GM10266 (cell line): ENCODE measurements at regions not wholly inside any gene's neighbourhood (a gene's known extent, or its start where the extent isn't known, plus 50 kb on each side); places are given as distances from the start of the nearest gene placed in this dataset.

Source experiments
- DNase-seq: peaks from one replicate; pipeline ENCODE4 v3.0.0; 2012; ENCODE audit errors: extremely low spot score
- CTCF ChIP-seq: IDR thresholded peaks from 2 replicates; pipeline ENCODE4 v1.5.1; 2012; ENCODE audit warnings: mild to moderate bottlenecking, low read depth; ENCODE audit not compliant: control insufficient read depth, insufficient read depth; ENCODE audit errors: missing control alignments

DNA sequence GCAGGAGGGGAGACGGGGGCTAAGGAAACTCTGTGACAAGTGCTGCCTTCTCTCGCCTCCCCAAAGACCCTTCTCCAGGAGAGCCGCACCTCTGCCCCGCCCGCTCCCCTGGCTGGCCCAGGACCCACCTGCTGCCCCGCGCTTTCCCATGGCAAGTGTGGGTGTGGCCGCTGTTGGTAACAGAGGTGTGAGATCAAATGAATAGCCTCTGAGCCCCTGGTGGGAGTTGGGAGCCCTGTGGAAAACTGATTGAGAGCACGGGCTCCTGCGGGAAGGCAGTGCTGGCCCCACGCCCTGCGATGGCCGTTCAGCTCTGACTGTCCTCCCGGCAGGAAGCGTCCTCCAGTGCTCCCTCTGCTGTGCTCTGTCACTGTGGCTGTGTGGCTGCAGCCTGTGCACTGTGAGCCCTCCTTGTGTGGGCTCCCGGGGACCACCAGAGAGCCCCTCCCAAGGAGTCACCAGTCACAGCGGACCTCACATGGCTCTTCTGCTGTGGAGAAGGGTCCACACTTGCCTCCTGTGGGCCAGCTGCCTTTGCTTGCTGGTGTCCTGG lies 1275.9 kb downstream of the BRD1 start:
- no peak for DNase-seq
- TF ChIP-seq CTCF, result no peak

- no peak for TF ChIP-seq CTCF
- DNase-seq, result no peak
These were observed 1276.6 kb downstream of the BRD1 start for GRCh38 chr22:48551061-48551460.

- DNase-seq, result no peak
- no peak for TF ChIP-seq CTCF
These were observed 1279.3 kb downstream of the BRD1 start for GRCh38 chr22:48548391-48548790.

GRCh38 chr22:48547971-48548370 lies 1279.7 kb downstream of the BRD1 start:
- TF ChIP-seq CTCF, result no peak

GRCh38 chr22:48546653-48547424 lies 1280.8 kb downstream of the BRD1 start:
- DNase-seq, result no peak
- no peak for TF ChIP-seq CTCF

More at GRCh38 chr22:48547971-48548370, 1279.7 kb downstream of the BRD1 start:
- DNase-seq, result no peak

DNA sequence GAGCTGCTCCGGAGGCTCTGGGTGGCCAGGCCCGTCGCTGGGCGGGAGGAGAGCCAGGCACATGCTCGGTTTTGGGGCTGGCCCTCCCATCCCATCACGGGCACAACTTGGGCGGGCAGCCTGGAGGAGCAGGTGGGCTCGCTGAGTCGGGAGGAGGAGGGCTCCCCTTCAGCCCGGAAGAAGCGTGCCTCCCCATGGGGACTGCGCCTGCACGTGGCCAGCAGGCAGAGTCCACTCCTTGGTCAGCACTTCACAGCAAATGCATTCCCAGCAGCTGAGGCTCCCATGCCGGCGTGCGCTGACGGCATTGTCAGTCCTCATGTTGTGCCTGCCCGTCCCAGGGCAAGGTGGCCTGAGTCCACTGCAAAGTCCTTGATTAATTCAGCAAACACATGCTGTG lies 1281.7 kb downstream of the BRD1 start:
- TF ChIP-seq CTCF, result no peak
- DNase-seq, result no peak

DNA sequence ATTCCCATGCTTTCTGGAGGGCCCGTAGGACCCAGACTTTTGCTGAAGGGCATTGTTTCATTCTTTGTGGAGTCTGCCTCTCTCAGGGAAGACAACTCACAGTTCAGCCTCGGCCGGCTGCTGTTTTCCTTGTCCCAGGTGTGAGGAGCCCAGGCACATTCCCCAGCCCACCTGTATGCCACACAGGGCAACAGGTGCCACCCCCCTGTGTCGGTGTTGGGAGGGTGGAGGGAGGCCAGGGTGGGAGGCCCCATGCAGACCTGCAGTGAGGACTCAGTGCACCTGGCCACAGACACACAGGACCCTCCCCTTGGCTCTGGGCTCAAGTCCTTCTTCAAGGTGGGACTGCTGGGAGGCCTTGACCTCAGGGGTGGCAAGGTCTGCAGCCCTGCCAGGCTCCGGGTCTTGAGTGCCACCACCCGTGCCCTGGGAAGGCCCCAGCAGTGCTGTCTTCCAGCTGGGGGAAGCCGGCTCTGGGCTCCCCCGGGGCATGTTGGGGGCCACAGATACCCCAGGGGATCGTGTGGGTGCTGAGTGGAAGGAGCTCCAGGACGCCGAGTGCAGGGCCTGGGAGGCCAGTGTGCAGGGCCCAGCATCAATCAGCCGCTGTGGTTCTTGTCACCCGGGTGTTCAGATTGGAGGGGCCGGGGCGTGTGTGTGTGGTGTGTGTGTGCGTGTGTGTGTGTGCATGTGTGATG lies 1286.1 kb downstream of the BRD1 start:
- DNase-seq, result no peak
- TF ChIP-seq CTCF, result no peak
